SU-DHL-6 (cell line): ENCODE measurements at regions not wholly inside any gene's neighbourhood (a gene's known extent, or its start where the extent isn't known, plus 50 kb on each side); places are given as distances from the start of the nearest gene placed in this dataset.

Experiments
- H2AFZ ChIP-seq: fragments of 200-600 bp; sonication (generic); 2 replicates; pipeline ENCODE4 v1.6.1; 2014; ENCODE audit warnings: low read depth, mild to moderate bottlenecking, moderate library complexity, mixed read lengths, antibody characterized with exemption, low read length; ENCODE audit not compliant: severe bottlenecking
- H3F3A ChIP-seq: fragments of 200-600 bp; shearing (Covaris generic); 2 replicates; pipeline ENCODE4 v1.6.0; 2016; ENCODE audit warnings: antibody characterized with exemption, mild to moderate bottlenecking; ENCODE audit not compliant: insufficient read depth
- H3K27ac ChIP-seq: fragments of 200-600 bp; sonication (generic); 2 replicates; pipeline ENCODE4 v1.5.1; 2016; ENCODE audit warnings: low read depth, mild to moderate bottlenecking, low read length, moderate library complexity, mixed read lengths
- H3K27me3 ChIP-seq: fragments of 200-600 bp; sonication (generic), shearing (Covaris generic); 2 replicates; pipeline ENCODE4 v1.6.0; 2014; ENCODE audit warnings: mild to moderate bottlenecking, low read length
- H3K36me3 ChIP-seq: fragments of 200-600 bp; sonication (generic); 2 replicates; pipeline ENCODE4 v1.6.1; 2014; ENCODE audit warnings: mild to moderate bottlenecking, low read length, mixed read lengths
- H3K4me2 ChIP-seq: fragments of 300-600, 200-600 bp; shearing (Covaris generic), sonication (generic); 2 replicates; pipeline ENCODE4 v1.6.0; 2014; ENCODE audit warnings: low read length, low read depth, mild to moderate bottlenecking; ENCODE audit not compliant: poor library complexity, severe bottlenecking
- H3K4me3 ChIP-seq: fragments of 200-600 bp; sonication (generic); 2 replicates; pipeline ENCODE4 v1.5.1; 2014; ENCODE audit warnings: antibody characterized with exemption, low read length, mild to moderate bottlenecking, mixed read lengths; ENCODE audit not compliant: insufficient read depth, poor library complexity, severe bottlenecking
- H3K79me2 ChIP-seq: fragments of 200-600 bp; sonication (generic); 2 replicates; pipeline ENCODE4 v1.6.1; 2014; ENCODE audit warnings: mild to moderate bottlenecking, low read length, moderate library complexity; ENCODE audit not compliant: insufficient read depth
- H3K9ac ChIP-seq: fragments of 200-600 bp; sonication (generic); 2 replicates; pipeline ENCODE4 v1.7.0; 2014; ENCODE audit warnings: mild to moderate bottlenecking, low read length
- H3K9me2 ChIP-seq: fragments of 200-600 bp; sonication (generic); replicated peaks from 2 replicates; pipeline ENCODE4 v1.6.1; 2014; ENCODE audit warnings: low read length; ENCODE audit not compliant: insufficient read depth
- H3K9me3 ChIP-seq: fragments of 200-600 bp; sonication (generic); 2 replicates; pipeline ENCODE4 v1.6.1; 2014; ENCODE audit warnings: low read length, mixed read lengths; ENCODE audit not compliant: insufficient read depth
- H4K20me1 ChIP-seq: fragments of 200-600 bp; sonication (generic); 2 replicates; pipeline ENCODE4 v1.6.1; 2014; ENCODE audit warnings: low read depth, mild to moderate bottlenecking, antibody characterized with exemption, low read length, moderate library complexity, mixed read lengths
- CTCF ChIP-seq: fragments of 200-600 bp; sonication (generic); IDR thresholded peaks from one replicate; pipeline ENCODE4 v1.5.1; 2017; ENCODE audit warnings: antibody characterized with exemption, mild to moderate bottlenecking, low read length, moderate library complexity; ENCODE audit not compliant: insufficient read depth, poor library complexity, severe bottlenecking
- EZH2phosphoT487 ChIP-seq: fragments of 200-600 bp; sonication (generic), shearing (Covaris generic); conservative IDR thresholded peaks from 2 replicates; pipeline ENCODE4 v1.6.1; 2018; ENCODE audit warnings: mild to moderate bottlenecking, antibody characterized with exemption, low read length, moderate library complexity, mixed read lengths

DNA sequence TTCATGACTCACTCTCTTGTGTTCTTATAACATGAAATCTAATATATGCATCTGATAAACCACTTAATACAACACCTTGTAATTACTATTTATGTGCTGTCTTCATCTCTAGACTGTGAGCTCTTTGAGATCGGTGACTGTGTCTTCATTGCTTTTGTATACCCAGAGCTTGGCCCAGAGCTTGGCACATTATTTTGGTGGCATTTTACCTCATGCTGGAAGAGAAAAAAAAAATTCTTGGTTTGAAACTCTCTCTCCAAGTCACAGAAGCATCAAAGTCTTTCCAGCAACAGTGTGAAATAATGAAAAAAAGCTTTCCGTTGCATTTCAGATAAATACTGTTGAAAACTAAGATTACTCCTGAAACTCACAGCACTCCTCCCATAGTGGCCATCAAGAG, 451.6 kb downstream of the NUF2 start:
- Histone ChIP-seq H3K36me3 (no peaks in the 10 kb centered on the region), H3K4me3 (no peak overlapping the region), H2AFZ (no peak overlapping the region), H3K9ac (no peak overlapping the region), H3K27me3 (no peaks in the 10 kb centered on the region), H3K4me2 (no peak overlapping the region), H4K20me1 (no peaks in the 10 kb centered on the region), H3K27ac (no peak overlapping the region), H3F3A (no peaks in the 10 kb centered on the region), H3K79me2 (no peaks in the 10 kb centered on the region), H3K9me2 (no peaks in the 10 kb centered on the region), H3K9me3 (no peaks in the 10 kb centered on the region)
- no peak for TF ChIP-seq EZH2phosphoT487
- TF ChIP-seq CTCF, result no peak

DNA sequence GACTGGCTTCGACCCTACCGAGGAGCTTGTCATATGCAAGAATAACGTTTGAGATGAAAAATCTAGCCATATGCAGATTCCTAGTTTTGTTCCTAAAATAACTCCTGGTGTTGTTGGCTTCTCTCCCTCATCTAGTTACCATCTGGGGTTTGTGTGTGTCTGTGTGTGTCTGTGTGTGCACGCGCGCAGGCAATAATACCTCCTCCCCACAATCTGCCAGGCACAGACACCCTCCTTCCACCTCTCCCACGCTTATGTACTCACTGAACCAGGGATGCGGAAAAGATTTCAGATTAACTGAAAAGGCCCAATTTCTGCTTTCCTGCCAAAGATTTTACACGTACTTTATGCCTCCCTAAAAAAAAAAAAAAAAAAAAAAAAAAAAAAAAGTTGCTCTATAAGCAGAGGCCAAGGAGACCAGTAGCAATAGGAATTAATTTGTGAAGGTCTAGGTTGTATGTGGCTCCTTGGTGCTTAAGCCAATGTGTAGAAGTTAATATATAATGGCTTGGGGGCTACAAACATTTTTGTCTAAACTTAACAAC, 452.7 kb downstream of the NUF2 start:
- Histone ChIP-seq H3K27ac (no peak overlapping the region), H3F3A (no peaks in the 10 kb centered on the region), H3K9ac (no peak overlapping the region), H3K9me3 (no peaks in the 10 kb centered on the region), H3K4me2 (no peak overlapping the region), H4K20me1 (no peaks in the 10 kb centered on the region), H3K27me3 (no peaks in the 10 kb centered on the region), H3K79me2 (no peaks in the 10 kb centered on the region), H3K4me3 (no peak overlapping the region), H3K9me2 (no peaks in the 10 kb centered on the region), H3K36me3 (no peaks in the 10 kb centered on the region), H2AFZ (no peak overlapping the region)
- TF ChIP-seq EZH2phosphoT487 (no peak), CTCF (no peak)

DNA sequence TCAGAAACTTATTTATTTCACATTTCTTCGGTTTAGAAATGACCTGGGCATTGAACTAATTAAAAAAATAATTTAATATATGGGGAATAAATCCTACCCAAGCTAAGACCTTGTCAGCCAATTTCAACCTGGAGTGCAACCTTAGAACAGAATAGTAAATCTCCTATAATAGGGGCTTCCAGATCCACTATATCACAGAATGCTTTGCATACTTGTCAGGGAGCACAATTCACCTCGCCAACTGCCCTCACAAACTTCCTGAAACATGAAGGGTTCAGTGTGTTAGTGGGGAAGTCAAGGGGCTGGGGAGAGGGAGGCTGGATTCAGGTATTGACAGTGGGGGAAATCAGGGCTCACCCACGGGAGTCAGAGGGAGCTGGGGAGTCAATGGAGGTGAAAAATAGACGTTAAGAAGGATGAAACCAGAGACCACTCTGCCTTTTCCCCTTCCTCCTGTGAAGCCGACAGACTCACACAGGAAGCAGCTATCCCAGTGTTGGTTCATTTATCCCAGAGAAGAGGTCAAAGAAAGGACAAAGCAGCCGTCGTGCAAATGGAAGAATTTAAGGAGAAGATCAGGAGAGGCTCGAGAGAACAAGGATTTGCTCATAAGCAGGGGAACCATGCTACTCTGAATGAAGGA, 453.3 kb downstream of the NUF2 start:
- H3K27ac ChIP-seq, result no peak overlapping the region
- H3K36me3 ChIP-seq, result no peaks in the 10 kb centered on the region
- H3F3A ChIP-seq, result no peaks in the 10 kb centered on the region
- no peaks in the 10 kb centered on the region for H3K27me3 ChIP-seq
- H3K4me3 ChIP-seq, result no peak overlapping the region
- H3K4me2 ChIP-seq, result no peak overlapping the region
- no peaks in the 10 kb centered on the region for H3K9me3 ChIP-seq
- no peaks in the 10 kb centered on the region for H3K9me2 ChIP-seq
- TF ChIP-seq CTCF, result no peak
- no peak for TF ChIP-seq EZH2phosphoT487
- no peak overlapping the region for H2AFZ ChIP-seq
- no peaks in the 10 kb centered on the region for H3K79me2 ChIP-seq
- no peak overlapping the region for H3K9ac ChIP-seq
- no peaks in the 10 kb centered on the region for H4K20me1 ChIP-seq
